Muscle layer of colon (tissue), 2 donors: ENCODE measurements at regions not wholly inside any gene's neighbourhood (a gene's known extent, or its start where the extent isn't known, plus 50 kb on each side); places are given as distances from the start of the nearest gene placed in this dataset.
"Not testable (repeated sequence)": the region's sequence is repeated elsewhere in the genome, so short reads cannot be mapped to it uniquely, and the experiment has no call there.

ENCODE experiments used
- H3K27ac ChIP-seq: one replicate; pipeline ENCODE4 v1.7.0; 2013; ENCODE audit warnings: low read depth, mild to moderate bottlenecking, low read length, moderate library complexity
- H3K27me3 ChIP-seq, 2 donors: one replicate each; pipeline ENCODE4 v1.7.0; 2013; ENCODE audit warnings: low read length in 2 of 2, mild to moderate bottlenecking in 2 of 2; ENCODE audit not compliant: insufficient read depth in 2 of 2, control insufficient read depth in 1 of 2
- H3K36me3 ChIP-seq: one replicate; pipeline ENCODE4 v1.7.0; 2013; ENCODE audit warnings: mild to moderate bottlenecking, low read length; ENCODE audit not compliant: insufficient read depth
- H3K4me1 ChIP-seq: one replicate; pipeline ENCODE4 v1.7.0; 2013; ENCODE audit warnings: mild to moderate bottlenecking, low read length; ENCODE audit not compliant: insufficient read depth
- H3K4me3 ChIP-seq, 2 donors: one replicate each; pipeline ENCODE4 v1.7.0; 2013; ENCODE audit warnings: low read length in 2 of 2, low read depth in 1 of 2, mild to moderate bottlenecking in 1 of 2, moderate library complexity in 1 of 2
- H3K9ac ChIP-seq: one replicate; pipeline ENCODE4 v1.7.0; 2013; ENCODE audit warnings: low read length
- H3K9me3 ChIP-seq: one replicate; pipeline ENCODE4 v1.7.0; 2013; ENCODE audit warnings: mild to moderate bottlenecking, low read length
- donor health status: abdominal sarcoma.
- donor health status: Adenocarcinoma of cecum.

DNA sequence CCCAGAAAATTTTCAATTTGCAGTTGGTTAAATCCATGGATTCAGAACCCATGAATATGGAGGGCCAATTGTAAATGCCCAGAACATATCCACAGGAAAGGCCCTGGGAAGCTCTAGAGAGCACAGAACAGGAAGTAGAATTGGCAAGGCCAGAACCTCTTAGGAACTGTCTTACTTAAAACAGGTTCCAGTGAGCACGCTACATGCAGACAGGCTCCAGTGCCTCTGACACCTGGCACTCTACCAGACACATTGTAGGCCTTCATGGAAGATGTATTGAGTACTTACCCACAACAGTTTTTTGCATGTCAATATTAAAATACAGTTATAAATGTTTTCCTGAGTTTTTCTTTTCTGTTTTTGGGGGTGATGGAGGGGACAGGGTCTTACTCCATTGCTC, 188.2 kb upstream of the FRMD6 start:
- Histone ChIP-seq H3K36me3 (no peaks in the 10 kb centered on the region), H3K9me3 (no peaks in the 10 kb centered on the region), H3K27me3 (no peaks in the 10 kb centered on the region), H3K9ac (no peak overlapping the region), H3K27ac (no peak overlapping the region), H3K4me1 (no peaks in the 10 kb centered on the region), H3K4me3 (no peak overlapping the region)

GRCh38 chr14:51464411-51464810, 187.3 kb upstream of the FRMD6 start:
- no peak overlapping the region for H3K4me3 ChIP-seq
- H3K4me1 ChIP-seq: no peaks in the 10 kb centered on the region
- H3K36me3 ChIP-seq: no peaks in the 10 kb centered on the region
- no peaks in the 10 kb centered on the region for H3K9me3 ChIP-seq
- H3K27me3 ChIP-seq: no peaks in the 10 kb centered on the region
- no peak overlapping the region for H3K27ac ChIP-seq
- no peak overlapping the region for H3K9ac ChIP-seq

DNA sequence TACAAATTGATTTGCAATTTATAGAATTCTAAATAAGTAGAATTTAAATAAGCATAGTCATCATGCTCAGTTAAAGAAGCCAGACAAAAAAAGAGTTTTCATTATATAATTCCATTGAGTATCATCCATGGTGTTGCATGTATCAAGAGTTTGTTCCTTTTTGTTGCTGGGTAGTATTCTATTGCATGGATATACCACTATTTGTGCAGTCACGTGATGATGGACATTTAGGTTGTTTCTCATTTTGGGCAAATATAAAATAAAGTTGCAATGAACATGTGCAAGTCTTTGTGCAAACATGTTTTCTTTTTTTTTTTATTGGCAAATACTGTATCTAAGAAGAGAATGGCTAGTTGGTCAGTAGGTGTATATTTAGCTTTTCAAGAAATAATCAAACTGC, 186.2 kb upstream of the FRMD6 start:
- H3K9me3 ChIP-seq: no peaks in the 10 kb centered on the region
- no peak overlapping the region for H3K4me3 ChIP-seq
- no peaks in the 10 kb centered on the region for H3K4me1 ChIP-seq
- no peaks in the 10 kb centered on the region for H3K36me3 ChIP-seq
- H3K27me3 ChIP-seq: no peaks in the 10 kb centered on the region
- no peak overlapping the region for H3K27ac ChIP-seq
- no peak overlapping the region for H3K9ac ChIP-seq

- H3K4me3 ChIP-seq, H3K27me3 ChIP-seq, H3K4me1 ChIP-seq, H3K9me3 ChIP-seq, H3K36me3 ChIP-seq, H3K27ac ChIP-seq, H3K9ac ChIP-seq: not testable (repeated sequence)
Observed at GRCh38 chr14:51467392-51467791, 184.3 kb upstream of the FRMD6 start.

GRCh38 chr14:51468523-51468922, 183.2 kb upstream of the FRMD6 start:
- H3K4me1 ChIP-seq: no peaks in the 10 kb centered on the region
- no peaks in the 10 kb centered on the region for H3K27me3 ChIP-seq
- no peak overlapping the region for H3K27ac ChIP-seq
- no peaks in the 10 kb centered on the region for H3K36me3 ChIP-seq
- H3K9ac ChIP-seq: no peak overlapping the region
- H3K9me3 ChIP-seq: no peaks in the 10 kb centered on the region
- no peak overlapping the region for H3K4me3 ChIP-seq

- no peaks in the 10 kb centered on the region for H3K9me3 ChIP-seq
- H3K27me3 ChIP-seq: no peaks in the 10 kb centered on the region
- no peak overlapping the region for H3K9ac ChIP-seq
- no peaks in the 10 kb centered on the region for H3K36me3 ChIP-seq
- H3K4me1 ChIP-seq: no peaks in the 10 kb centered on the region
- H3K4me3 ChIP-seq: no peak overlapping the region
- H3K27ac ChIP-seq: no peak overlapping the region
Observed at GRCh38 chr14:51472881-51473280, 178.8 kb upstream of the FRMD6 start.

- no peak overlapping the region for H3K27ac ChIP-seq
- H3K9ac ChIP-seq: no peak overlapping the region
- no peak overlapping the region for H3K4me3 ChIP-seq
- no peaks in the 10 kb centered on the region for H3K4me1 ChIP-seq
- no peaks in the 10 kb centered on the region for H3K36me3 ChIP-seq
- H3K9me3 ChIP-seq: no peaks in the 10 kb centered on the region
- no peaks in the 10 kb centered on the region for H3K27me3 ChIP-seq
Observed at GRCh38 chr14:51473351-51473750, 178.4 kb upstream of the FRMD6 start.

GRCh38 chr14:51473808-51474565, 177.7 kb upstream of the FRMD6 start:
- Histone ChIP-seq H3K36me3 (no peaks in the 10 kb centered on the region), H3K9me3 (no peaks in the 10 kb centered on the region), H3K4me1 (no peaks in the 10 kb centered on the region), H3K27ac (no peak overlapping the region), H3K27me3 (no peaks in the 10 kb centered on the region), H3K4me3 (no peak overlapping the region), H3K9ac (no peak overlapping the region)

DNA sequence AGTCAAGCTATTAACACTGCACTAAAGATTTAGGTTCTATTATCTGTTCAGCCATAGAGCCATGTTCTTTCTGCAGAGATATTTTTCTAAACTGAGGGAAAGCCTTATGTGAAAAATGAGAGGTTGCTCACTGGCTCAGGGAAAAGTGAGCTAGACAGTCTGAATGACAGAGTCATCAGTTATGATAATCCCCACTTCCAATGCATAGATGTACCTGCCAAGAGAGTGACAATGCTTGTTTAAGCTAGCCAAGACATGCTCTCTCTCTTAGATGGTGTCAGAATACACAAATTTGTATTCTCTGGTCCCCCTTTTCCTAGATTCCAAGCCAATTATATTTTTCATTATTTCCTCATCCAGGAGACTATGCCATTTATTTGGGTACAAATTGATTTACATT, 176.9 kb upstream of the FRMD6 start:
- Histone ChIP-seq H3K27me3 (no peaks in the 10 kb centered on the region), H3K4me1 (peaks cover 3% of the 10 kb centered on the region), H3K9me3 (no peaks in the 10 kb centered on the region), H3K9ac (no peak overlapping the region), H3K36me3 (no peaks in the 10 kb centered on the region), H3K27ac (no peak overlapping the region), H3K4me3 (no peak overlapping the region)

- Histone ChIP-seq H3K9me3 (no peaks in the 10 kb centered on the region), H3K27me3 (no peaks in the 10 kb centered on the region), H3K36me3 (no peaks in the 10 kb centered on the region), H3K4me3 (no peak overlapping the region), H3K27ac (no peak overlapping the region), H3K9ac (no peak overlapping the region), H3K4me1 (peaks cover 4% of the 10 kb centered on the region)
Observed at GRCh38 chr14:51478175-51478621, 173.5 kb upstream of the FRMD6 start.

DNA sequence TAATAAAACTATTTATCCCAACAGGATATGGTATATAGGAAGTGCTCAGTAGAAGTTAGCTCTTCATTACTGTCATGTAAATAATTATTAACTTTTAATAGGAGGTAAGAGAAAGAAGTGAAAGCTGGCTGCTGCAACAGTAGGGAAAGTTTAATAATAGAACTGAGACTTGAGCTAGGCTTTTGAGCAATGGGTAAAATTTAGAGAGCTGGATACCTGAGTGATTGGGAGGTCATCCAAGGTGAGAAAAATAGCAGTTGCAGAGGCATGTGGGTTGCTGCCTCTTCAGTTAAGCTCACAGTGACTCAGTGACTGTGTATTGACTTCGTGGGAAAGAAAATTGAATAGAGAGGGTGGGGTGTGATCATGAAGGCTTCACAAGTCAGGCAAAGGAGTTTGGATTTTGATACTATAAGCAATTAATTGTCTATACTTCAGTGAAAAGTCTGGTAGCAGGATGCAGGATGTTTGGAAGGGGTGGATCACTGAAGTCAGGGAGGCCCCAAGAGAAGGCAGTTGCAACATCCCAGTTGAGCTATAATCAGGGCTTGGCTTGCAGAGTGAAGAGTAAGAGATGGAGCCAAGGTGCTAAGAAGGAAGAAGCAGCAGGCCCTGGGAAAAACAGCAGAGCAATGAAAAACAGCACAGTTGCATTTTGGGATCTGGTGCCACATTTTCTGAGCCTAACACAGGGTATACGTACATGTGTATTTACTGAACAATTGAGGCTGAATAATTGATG, 172.0 kb upstream of the FRMD6 start:
- Histone ChIP-seq H3K4me3 (no peak overlapping the region), H3K9me3 (no peaks in the 10 kb centered on the region), H3K9ac (no peak overlapping the region), H3K27ac (no peak overlapping the region), H3K36me3 (no peaks in the 10 kb centered on the region), H3K4me1 (peaks cover 4% of the 10 kb centered on the region), H3K27me3 (no peaks in the 10 kb centered on the region)

- H3K9me3 ChIP-seq: no peaks in the 10 kb centered on the region
- no peak overlapping the region for H3K27ac ChIP-seq
- H3K36me3 ChIP-seq: no peaks in the 10 kb centered on the region
- peaks cover 12% of the 10 kb centered on the region for H3K4me1 ChIP-seq
- no peaks in the 10 kb centered on the region for H3K27me3 ChIP-seq
- H3K4me3 ChIP-seq: no peak overlapping the region
- H3K9ac ChIP-seq: no peak overlapping the region
Observed at GRCh38 chr14:51481643-51482042, 170.1 kb upstream of the FRMD6 start.
